HL-60 (cell line): ENCODE measurements at regions not wholly inside any gene's neighbourhood (a gene's known extent, or its start where the extent isn't known, plus 50 kb on each side); places are given as distances from the start of the nearest gene placed in this dataset.

Experiments
- DNase-seq, 2 experiments: peaks; one replicate each; pipeline ENCODE4 v3.0.0-alpha.2; 2010 to 2020; ENCODE audit warnings: low read depth in 1 of 2, low spot score in 1 of 2
- H3K27ac ChIP-seq: fragments of 250-450 bp; sonication (Bioruptor Pico); replicated peaks from 2 replicates; pipeline ENCODE4 v1.5.1; 2020; ENCODE audit warnings: mild to moderate bottlenecking, moderate library complexity
- H3K27me3 ChIP-seq: fragments of 250-450 bp; sonication (Bioruptor Pico); 2 replicates; pipeline ENCODE4 v1.5.1; 2021; ENCODE audit warnings: mild to moderate bottlenecking, moderate library complexity; ENCODE audit not compliant: insufficient read depth, poor library complexity, severe bottlenecking
- H3K4me3 ChIP-seq: replicated peaks from 2 replicates; pipeline ENCODE4 v1.5.1; 2011; ENCODE audit warnings: mild to moderate bottlenecking, control low read depth, low read length; ENCODE audit not compliant: insufficient read depth
- CTCF ChIP-seq: IDR thresholded peaks from one replicate; pipeline ENCODE4 v1.5.1; 2011; ENCODE audit warnings: low read length, control low read depth, inconsistent platforms; ENCODE audit not compliant: insufficient read depth
- GABPA ChIP-seq: IDR thresholded peaks from 2 replicates; pipeline ENCODE4 v1.6.1; 2012; ENCODE audit warnings: low read depth
- POLR2AphosphoS5 ChIP-seq: IDR thresholded peaks from 2 replicates; pipeline ENCODE4 v1.6.1; 2012; ENCODE audit warnings: low read depth
- REST ChIP-seq: IDR thresholded peaks from 2 replicates; pipeline ENCODE4 v1.6.1; 2012; ENCODE audit warnings: low read depth; ENCODE audit not compliant: insufficient replicate concordance
- SPI1 ChIP-seq: IDR thresholded peaks from 2 replicates; pipeline ENCODE4 v1.6.1; 2012; ENCODE audit warnings: low read depth, mild to moderate bottlenecking, borderline replicate concordance

- no peak overlapping the region for H3K4me3 ChIP-seq
- peaks cover 2% of the 10 kb centered on the region for H3K27me3 ChIP-seq
- TF ChIP-seq SPI1, result no peak
- TF ChIP-seq REST, result no peak
- no peak for TF ChIP-seq POLR2AphosphoS5
- no peak for TF ChIP-seq GABPA
- no peak for TF ChIP-seq CTCF
- H3K27ac ChIP-seq, result no peak overlapping the region
- DNase-seq, result no peak
Measured at GRCh38 chr3:150236316-150237082, 171.6 kb upstream of the TSC22D2 start.

- no peak overlapping the region for H3K27ac ChIP-seq
- H3K27me3 ChIP-seq, result peaks cover 2% of the 10 kb centered on the region
- no peak for TF ChIP-seq CTCF
- no peak for TF ChIP-seq SPI1
- no peak for TF ChIP-seq GABPA
- no peak for TF ChIP-seq REST
- TF ChIP-seq POLR2AphosphoS5, result no peak
- DNase-seq, result no peak
- H3K4me3 ChIP-seq, result no peak overlapping the region
Measured at GRCh38 chr3:150235799-150236198, 172.3 kb upstream of the TSC22D2 start.

- TF ChIP-seq GABPA (no peak), REST (no peak), POLR2AphosphoS5 (no peak), CTCF (no peak), SPI1 (no peak)
- Histone ChIP-seq H3K4me3 (no peak overlapping the region), H3K27ac (no peak overlapping the region), H3K27me3 (peaks cover 2% of the 10 kb centered on the region)
- no peak for DNase-seq
Measured at GRCh38 chr3:150232992-150233451, 175.1 kb upstream of the TSC22D2 start.
